Coronary artery (tissue), 2 donors: ENCODE measurements at regions not wholly inside any gene's neighbourhood (a gene's known extent, or its start where the extent isn't known, plus 50 kb on each side); places are given as distances from the start of the nearest gene placed in this dataset.

ENCODE experiments used
- DNase-seq: peaks from one replicate; pipeline ENCODE4 v3.0.0-alpha.2; 2017; ENCODE audit warnings: low spot score
- H3K27ac ChIP-seq, 2 donors: fragments of 200-600 bp; sonication (generic); one replicate each; pipeline ENCODE4 v1.5.1; 2016 to 2019
- H3K4me3 ChIP-seq: fragments of 200-600 bp; sonication (generic); 2 replicates; pipeline ENCODE4 v1.5.1; 2016; ENCODE audit warnings: mild to moderate bottlenecking, moderate library complexity
- TF ChIP-seq, protein P1 (sequence below): fragments of 200-600 bp; sonication (generic); IDR thresholded peaks from one replicate; pipeline ENCODE4 v1.5.1; 2019; ENCODE audit warnings: antibody characterized with exemption

GRCh38 chr6:110039364-110039980 lies 61.4 kb downstream of the GPR6 start:
- DNase-seq, result peak; percentile 83
- H3K27ac ChIP-seq, result no peak overlapping the region
- peak overlapping the region; percentile 33 for H3K4me3 ChIP-seq
- TF ChIP-seq, protein P1, sequence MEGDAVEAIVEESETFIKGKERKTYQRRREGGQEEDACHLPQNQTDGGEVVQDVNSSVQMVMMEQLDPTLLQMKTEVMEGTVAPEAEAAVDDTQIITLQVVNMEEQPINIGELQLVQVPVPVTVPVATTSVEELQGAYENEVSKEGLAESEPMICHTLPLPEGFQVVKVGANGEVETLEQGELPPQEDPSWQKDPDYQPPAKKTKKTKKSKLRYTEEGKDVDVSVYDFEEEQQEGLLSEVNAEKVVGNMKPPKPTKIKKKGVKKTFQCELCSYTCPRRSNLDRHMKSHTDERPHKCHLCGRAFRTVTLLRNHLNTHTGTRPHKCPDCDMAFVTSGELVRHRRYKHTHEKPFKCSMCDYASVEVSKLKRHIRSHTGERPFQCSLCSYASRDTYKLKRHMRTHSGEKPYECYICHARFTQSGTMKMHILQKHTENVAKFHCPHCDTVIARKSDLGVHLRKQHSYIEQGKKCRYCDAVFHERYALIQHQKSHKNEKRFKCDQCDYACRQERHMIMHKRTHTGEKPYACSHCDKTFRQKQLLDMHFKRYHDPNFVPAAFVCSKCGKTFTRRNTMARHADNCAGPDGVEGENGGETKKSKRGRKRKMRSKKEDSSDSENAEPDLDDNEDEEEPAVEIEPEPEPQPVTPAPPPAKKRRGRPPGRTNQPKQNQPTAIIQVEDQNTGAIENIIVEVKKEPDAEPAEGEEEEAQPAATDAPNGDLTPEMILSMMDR, result peak; percentile 90

- peak; percentile 62 for DNase-seq
- peak overlapping the region; percentile 33 for H3K4me3 ChIP-seq
- TF ChIP-seq, protein P1, result no peak
- H3K27ac ChIP-seq, result no peak overlapping the region
Observed at GRCh38 chr6:110039981-110040383, 61.9 kb downstream of the GPR6 start.

DNA sequence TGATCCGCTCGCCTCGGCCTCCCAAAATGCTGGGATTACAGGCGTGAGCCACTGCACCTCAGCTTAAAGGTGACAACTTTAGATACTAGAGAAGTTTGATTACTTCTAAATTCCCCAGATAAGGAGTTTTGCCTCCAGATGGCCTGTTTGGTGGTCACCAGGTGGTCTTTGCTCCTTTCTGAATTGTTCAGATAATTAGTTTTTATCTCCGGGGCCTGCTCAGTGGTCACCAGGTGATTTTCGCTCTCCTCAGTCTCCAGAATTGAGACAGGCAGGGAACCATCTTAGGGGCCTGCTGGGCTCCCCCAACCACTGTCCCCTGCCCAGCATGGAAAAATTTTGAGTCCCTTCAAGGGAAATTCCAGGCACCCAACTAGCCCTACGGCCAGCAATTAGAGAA lies 62.6 kb downstream of the GPR6 start:
- no peak for DNase-seq
- Histone ChIP-seq H3K27ac (no peak overlapping the region), H3K4me3 (no peak overlapping the region)
- TF ChIP-seq, protein P1, result no peak

- no peak for DNase-seq
- TF ChIP-seq, protein P1, result no peak
- no peak overlapping the region for H3K4me3 ChIP-seq
- no peak overlapping the region for H3K27ac ChIP-seq
Observed at GRCh38 chr6:110041126-110041525, 63.0 kb downstream of the GPR6 start.

DNA sequence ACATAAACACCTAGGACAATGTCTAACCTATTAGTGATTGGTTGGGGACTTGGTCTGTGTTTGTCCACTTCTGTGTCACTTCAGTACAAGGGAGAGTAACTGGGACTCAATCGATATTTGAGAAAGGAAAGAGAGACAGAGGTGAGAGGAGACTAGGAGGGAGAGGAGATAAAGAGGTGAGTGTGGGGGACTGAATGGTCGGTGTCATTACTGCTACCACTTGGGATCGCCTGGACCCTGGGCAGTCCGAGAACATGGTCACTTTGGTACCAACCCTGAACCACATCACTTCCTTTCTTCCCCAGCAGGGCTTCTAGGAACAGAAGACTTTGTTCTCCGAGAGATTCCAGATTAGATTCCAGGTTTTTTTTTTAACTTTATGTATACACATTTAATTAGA lies 63.7 kb downstream of the GPR6 start:
- no peak overlapping the region for H3K27ac ChIP-seq
- TF ChIP-seq, protein P1, result no peak
- no peak overlapping the region for H3K4me3 ChIP-seq
- no peak for DNase-seq

GRCh38 chr6:110042670-110043296 lies 64.7 kb downstream of the GPR6 start:
- H3K4me3 ChIP-seq, result no peak overlapping the region
- H3K27ac ChIP-seq, result no peak overlapping the region
- TF ChIP-seq, protein P1, result no peak
- peak; percentile 54 for DNase-seq

DNA sequence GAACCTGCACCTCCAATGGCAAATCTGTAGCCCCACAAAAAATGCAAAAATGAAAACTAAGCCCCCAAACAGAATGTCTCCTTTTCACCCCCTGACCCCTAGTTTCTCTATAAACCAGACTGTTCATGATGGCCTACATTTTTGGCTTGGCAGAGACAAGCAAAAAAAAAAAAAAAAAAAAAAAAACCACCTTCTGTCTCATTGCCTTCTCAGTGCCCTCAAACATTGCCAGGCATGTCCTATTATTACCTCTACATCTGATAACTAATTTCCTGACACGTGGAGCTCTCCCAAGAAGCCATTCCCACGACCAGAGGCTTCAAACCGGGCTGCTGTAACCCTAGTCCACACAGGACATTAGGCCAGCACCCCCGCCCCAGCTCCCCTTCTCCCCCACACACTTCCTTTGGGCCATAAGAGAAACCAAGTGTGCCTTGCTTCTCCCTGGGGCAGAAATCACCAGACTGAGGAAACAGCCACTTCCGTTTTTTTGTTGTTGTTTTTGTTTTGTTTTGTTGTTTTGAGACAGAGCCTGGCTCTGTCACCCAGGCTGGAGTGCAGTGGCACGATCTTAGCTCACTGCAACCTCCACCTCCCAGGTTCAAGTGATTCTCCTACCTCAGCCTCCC lies 65.4 kb downstream of the GPR6 start:
- TF ChIP-seq, protein P1, result no peak
- DNase-seq, result peak; percentile 14
- no peak overlapping the region for H3K27ac ChIP-seq
- H3K4me3 ChIP-seq, result no peak overlapping the region
